ENCODE measurements at regions not wholly inside any gene's neighbourhood (a gene's known extent, or its start where the extent isn't known, plus 50 kb on each side); places are given as distances from the start of the nearest gene placed in this dataset.

- TF ChIP-seq CTCF (conservative IDR thresholded peaks at IDR 0.05; ENCODE audit: low read length) (no peak), EZH2phosphoT487 (IDR thresholded peaks at IDR 0.05; ENCODE audit: borderline replicate concordance, low read depth, low read length) (no peak)
These were observed 87.8 kb upstream of the DYNC1I1 start for GRCh38 chr7:95684505-95684904.

All from OCI-LY7 (cell line).